Stimulated activated CD8-positive, alpha-beta memory T cell treated with anti-CD3 and anti-CD28 coated beads, Interleukin-4, amount 100 ng/mL, for 1 hour (primary cell): ENCODE measurements at regions not wholly inside any gene's neighbourhood (a gene's known extent, or its start where the extent isn't known, plus 50 kb on each side); places are given as distances from the start of the nearest gene placed in this dataset.
"Not testable (repeated sequence)": the region's sequence is repeated elsewhere in the genome, so short reads cannot be mapped to it uniquely, and the experiment has no call there.

ENCODE experiments used
- DNase-seq, 2 donors: peaks; one replicate each; pipeline ENCODE4 v3.0.0-alpha.2; 2020; ENCODE audit warnings: low read depth in 2 of 2, low spot score in 1 of 2

DNA sequence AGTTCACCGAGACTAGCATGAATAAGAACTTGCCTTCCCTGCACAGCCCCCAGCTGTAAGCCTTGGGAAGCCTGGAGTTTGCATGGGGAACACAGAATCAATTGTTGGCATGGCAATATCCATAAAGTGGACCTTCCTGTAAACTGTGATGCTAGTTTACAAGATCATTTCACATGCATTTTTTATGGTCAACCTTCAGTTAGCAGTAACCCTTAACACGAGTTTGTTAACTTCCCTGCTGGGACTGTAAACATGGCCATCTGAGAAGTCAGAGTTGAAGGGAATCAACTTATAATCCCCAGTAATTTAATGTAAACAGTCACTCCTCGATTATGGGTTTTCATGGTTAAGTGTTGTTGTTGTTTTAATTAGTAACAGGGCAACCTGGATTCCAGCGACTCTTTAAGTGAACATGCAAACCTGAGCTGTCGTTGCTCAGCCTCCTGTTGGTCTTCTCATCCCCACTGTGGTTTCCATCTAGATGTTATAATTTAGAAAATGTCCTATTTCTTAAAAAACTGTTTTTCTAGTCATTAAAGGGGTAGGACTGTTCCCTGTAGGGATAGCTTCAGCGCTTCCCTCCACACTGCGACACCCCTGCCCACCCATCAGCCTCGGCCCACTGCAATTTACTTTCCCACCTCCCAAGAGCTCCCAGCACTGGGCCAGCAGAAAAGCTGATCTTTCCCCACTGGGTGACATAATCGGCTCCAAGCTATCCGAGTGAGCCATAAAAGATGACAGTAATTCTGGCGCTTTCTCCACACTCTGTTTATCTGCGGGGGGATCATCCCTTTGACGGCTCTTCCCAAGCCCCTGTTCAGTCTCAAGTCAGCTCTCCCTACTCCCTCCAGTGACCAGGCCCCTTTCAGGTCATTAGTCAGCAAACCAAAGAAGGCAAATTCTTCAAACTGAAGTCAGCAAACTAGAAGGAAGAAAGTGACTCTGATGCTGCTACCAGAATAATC lies 107.6 kb upstream of the IPO9 start:
- no peak for DNase-seq

GRCh38 chr1:201724039-201724765 lies 104.8 kb upstream of the IPO9 start:
- no peak for DNase-seq

DNA sequence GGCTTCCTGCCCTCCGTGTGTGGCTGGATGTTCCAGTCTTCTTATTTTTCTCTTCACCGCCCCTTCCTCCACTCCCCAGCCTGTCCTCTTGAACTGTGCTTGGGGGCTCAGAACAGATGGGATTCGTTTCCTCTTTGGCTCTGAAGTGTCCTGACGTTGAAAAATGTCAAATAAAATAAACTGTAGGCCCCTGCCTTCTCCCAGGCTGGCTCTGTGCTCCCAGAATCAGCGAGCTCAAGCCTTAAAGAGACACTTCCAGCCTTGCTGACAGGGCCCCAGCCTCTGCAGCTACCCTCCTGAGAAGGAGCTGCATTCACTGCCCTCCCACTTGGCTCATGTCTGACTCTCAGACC lies 104.2 kb upstream of the IPO9 start:
- no peak for DNase-seq

DNA sequence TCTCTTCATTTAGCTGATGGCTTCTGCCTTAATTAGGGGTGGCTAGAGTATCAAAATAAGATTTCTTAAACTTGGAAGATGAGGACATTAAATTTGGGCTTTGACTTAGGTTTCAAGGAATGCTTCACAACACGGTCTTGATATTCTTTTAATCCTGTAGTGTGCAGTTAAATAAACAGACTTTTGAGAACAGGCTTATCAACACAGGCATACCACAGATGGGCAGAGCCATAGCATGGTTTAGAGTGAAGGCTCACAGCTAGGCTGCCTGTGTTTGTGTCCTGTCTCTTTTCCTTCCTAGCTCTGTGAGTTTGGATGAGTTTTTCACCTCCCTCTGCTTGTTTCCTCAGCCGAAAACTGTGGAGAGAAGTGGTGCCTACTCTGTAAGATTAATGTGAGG lies 102.3 kb upstream of the IPO9 start:
- no peak for DNase-seq

GRCh38 chr1:201728731-201729130 lies 100.2 kb upstream of the IPO9 start:
- DNase-seq: no peak

- DNase-seq: no peak
Measured at GRCh38 chr1:201729973-201730608, 98.9 kb upstream of the IPO9 start.

GRCh38 chr1:201730611-201731010 lies 98.3 kb upstream of the IPO9 start:
- no peak for DNase-seq

DNA sequence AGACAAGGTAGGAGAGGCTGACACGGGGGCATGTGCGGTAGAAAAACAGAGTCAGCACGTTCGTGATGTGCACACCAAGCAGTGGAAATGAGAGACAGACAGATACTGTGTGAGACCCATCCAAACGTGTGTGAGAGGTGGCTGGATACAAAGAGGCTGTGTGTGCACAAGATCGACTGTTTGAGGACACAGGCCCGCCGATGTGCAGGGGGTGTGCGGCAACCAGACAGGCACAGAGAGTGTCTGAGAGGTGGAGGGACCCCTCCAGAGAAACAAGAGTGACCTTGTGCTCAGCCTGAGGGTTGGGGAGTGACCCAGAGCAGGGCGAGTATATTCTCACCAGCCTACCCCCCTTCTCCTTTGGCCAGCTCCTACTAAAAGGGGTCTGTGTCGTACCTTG lies 97.8 kb upstream of the IPO9 start:
- DNase-seq: no peak

GRCh38 chr1:201731592-201731991 lies 97.4 kb upstream of the IPO9 start:
- no peak for DNase-seq

DNA sequence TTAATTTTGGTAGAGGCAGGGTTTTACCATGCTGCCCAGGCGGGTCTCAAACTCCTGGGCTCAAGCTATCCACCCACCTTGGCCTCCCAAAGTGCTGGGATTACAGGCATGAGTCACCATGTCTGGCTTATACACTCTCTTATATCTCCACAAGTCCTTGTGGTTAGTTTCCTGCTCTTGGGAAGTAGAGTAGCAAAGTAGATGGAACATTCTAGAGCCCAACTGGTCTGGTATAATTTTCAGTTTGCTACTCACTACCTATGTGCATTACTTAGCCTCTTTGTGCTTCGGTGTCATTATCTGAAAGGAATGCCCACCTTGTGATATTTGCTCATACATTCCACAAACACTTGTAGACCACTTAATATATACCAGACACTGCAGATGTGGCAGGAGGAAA lies 96.6 kb upstream of the IPO9 start:
- DNase-seq: no peak

GRCh38 chr1:201734221-201734620 lies 94.7 kb upstream of the IPO9 start:
- not testable (repeated sequence) for DNase-seq

DNA sequence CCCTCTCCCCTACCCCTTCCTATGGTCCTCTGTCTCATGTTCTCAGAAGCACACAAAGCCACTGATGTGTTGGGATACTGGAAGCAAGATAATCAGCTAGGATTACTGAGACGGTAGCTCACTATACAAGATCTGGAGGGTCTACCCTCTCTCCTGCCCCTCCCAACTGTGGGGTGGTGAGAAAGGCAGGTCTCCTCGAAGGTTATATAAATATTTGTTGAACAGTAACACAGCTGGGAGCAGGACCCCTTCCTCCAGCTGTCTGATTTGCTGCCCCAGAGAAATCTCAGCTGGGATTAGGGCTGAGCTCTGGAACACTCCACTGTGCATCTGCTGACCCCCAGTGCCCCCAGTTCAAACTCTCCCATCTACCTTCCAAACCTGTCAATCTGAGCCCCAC lies 94.2 kb upstream of the IPO9 start:
- no peak for DNase-seq

DNA sequence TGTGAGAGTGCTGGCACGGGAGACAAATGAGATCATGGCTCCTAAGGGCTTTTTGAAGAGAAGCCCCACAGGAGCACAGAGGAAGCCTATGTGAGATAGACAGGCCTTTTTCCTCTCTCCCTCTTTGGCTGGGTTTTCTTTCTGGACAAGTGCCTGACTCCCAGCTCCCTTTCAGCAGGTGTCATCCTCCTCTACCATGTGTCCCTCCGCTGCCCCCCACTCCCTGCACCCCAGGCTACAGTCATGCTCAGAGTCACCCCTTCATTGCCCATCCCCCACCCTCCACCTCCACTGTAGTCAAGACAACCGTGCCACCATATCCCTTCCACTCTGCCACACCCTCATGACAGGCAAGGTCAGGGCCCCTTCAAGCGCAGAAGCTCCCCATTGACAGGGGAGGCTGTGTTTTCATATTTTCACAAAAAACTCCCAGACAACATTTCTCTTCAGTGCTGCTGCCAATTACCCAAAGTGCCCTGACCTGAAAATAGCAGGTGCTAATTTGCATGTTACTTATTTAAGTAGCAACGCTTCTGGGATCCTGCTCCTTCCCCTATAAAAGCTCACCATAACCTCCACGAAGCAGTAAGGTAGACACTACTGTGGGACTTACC lies 92.1 kb upstream of the IPO9 start:
- no peak for DNase-seq

DNA sequence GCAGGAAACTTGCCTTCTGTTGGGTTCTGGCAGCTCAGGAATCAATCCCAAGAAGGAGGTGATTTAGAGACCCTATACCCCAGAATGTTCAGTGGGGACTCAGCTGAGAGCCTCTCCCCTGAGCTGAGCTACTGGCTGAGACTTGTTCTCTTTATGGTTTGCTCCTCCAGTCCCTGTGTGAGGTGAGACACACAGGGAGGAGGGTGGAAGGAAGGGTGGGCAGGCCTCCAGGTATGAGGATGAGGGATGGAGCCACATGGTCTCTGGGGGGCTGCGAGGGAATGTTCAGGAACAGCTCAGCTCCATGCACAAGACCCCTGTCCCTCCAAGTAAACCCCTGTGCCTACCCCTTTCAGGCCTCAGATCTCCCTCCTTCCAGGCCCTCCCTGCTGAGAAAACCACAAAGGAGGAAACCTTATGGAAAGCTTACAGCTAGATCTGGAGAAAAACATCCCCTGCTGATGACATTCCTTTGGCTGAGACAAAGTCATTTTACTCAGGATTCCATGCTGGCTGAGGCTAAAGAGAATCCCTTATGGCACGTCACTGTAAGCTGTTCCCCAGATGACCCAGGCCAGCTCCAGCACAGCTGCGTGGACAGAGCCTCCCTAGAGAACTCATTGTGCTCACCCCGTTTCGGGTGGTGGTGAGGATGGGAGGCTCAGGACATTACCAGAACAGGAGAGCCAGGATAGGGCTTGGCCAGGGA lies 91.5 kb upstream of the IPO9 start:
- DNase-seq: no peak

DNA sequence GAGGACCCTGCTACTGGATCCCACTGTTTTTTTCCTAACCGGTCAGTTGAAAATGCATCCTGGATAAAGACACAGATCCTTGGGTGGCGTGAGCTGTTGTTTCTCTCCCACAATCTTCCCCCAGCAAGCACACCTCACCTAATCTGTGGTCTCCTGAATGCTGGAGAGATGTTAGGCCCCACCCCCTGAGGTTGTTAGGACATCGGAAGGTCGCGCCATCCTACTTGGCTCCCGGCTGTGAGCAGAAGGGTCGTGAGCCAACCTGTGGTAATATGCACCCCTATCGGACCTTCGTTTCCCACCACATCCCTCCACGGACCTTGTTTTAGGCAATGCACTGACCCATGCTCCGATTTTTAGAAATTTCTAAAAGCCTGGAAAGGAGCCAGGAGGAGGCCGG lies 89.9 kb upstream of the IPO9 start:
- no peak for DNase-seq

DNA sequence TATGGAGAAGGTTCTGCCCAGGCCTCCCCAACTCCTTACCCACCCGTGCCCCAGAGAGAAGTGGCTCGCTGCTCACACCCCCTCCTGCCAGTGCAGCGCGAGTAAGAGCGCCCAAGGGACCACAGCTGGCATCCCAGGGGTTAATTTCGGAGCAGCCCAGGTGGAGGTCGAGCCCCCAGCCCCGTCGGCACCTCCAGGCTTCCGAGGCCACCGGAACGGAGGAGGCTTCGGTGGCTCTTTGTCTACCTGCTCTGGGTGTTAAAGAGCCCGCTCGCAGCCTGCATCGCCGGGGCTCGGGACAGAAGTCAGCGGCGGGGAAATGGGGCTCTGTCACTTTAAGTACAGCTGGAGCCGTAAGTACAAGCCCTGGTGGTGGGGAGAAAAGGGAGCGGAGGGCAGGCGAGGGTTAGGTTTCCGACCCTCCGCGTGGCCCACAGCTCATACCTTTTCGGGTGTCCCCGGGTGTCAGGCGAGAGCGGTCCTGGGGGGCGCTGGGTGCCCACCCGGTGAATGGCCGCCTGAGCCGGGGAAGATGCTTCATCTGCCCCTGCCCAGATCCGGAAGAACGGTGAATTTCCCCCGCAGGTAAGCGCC lies 89.4 kb upstream of the IPO9 start:
- peak in 1 of 2 donors; percentile 26 for DNase-seq

GRCh38 chr1:201740086-201740541 lies 88.8 kb upstream of the IPO9 start:
- no peak for DNase-seq

DNA sequence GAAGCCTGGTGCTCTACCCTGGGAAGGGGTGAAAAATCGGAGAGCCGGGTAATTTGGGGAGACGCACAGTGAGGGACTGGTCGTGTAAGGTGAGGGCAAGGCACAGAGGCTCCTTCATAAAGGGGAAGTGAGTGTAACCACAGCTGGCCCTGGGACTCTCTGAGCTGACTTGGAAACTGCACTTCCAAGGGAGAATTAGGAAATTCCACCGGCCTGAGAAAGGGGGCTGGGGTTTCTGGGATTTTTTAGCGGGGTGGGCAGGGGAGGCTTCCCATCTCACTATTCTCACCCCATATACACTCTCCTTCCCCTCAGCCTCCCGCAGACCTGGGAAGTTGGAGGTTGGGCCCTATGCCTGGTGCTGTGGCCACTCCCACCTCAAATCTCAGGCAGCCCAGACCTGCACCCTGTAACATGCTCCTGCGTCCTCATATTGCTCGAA lies 88.3 kb upstream of the IPO9 start:
- no peak for DNase-seq

GRCh38 chr1:201741763-201742342 lies 87.1 kb upstream of the IPO9 start:
- no peak for DNase-seq

- no peak for DNase-seq
Measured at GRCh38 chr1:201742476-201742875, 86.5 kb upstream of the IPO9 start.
